Stimulated activated CD4-positive, alpha-beta T cell treated with anti-CD3 and anti-CD28 coated beads, Interleukin-2, amount 100 ng/mL, for 4 hours (primary cell): ENCODE measurements at regions not wholly inside any gene's neighbourhood (a gene's known extent, or its start where the extent isn't known, plus 50 kb on each side); places are given as distances from the start of the nearest gene placed in this dataset.
"Not testable (repeated sequence)": the region's sequence is repeated elsewhere in the genome, so short reads cannot be mapped to it uniquely, and the experiment has no call there.

Source experiments
- DNase-seq: peaks from one replicate; pipeline ENCODE4 v3.0.0-alpha.2; 2020; ENCODE audit warnings: low read depth

DNA sequence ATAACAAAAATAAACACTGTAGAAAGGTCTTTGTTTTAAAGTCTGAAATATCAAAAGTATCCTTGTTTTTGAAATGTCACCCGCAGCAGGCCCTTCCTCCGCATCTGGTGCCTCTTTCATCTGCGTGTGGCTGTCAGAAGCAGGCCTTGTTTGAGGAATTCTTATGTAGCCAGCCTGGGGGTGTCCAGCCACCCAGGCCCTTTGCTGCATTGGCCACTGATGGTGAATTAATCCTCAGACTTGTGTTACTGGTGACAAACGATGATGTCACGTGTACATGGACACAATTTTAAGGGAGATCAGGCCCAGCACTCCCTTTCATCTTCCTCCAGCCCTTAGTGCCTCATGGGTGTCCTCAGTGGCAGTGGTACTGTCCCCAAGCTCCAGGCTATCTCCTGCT, 208.0 kb upstream of the GALNT2 start:
- no peak for DNase-seq

DNA sequence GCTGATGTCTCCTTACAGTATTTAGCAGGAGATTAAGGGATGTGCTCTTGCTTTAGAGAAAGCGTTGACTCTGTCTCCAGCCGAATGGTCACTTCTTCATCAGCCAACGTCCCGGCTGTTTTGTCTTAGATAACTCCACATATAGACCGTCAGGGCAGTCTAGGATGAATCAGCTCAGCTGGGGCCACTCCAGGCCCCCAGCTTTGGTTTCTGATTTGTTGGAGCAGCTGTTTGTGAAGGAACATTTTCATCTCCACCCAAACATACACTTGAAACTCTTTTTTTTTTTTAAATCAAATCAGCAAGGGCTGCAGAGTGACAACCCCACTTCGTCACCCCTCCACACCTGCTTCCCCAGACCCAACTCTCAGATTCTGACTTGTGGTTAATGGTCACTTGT, 206.1 kb upstream of the GALNT2 start:
- DNase-seq: no peak

DNA sequence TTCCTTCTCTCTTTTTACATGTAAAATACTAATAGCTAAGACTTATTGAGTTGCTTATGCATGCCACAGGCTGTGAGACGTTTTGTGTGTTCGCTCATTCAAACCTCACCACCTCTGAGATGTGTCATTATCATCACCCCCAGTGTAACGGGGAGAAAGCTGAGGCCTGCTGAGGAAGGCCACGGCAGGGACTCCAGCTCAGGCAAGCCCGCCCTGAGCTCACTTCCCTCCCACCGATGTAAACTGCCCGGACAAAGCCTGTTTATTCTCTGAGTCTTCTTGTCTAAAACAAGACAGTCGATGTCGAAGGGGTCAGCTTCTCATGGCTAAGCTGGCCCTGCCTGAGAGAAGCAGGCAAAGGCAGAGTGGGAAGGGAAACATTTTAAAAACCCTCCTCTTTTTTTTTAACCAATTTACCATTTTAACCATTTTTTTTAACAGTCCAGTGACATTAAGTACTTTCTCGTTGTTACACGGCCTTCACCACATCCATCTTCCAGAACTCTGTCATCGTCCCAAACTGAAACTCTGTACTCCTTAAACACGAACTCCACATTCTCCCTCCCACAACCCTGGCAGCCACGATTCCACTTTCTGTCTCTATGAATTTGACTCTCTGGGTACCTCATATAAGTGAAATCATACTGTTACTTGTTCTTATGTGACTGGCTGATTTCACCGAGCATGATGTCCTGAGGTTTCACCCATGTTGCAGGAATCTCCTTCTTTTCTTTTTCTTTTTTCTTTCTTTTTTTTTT, 204.8 kb upstream of the GALNT2 start:
- no peak for DNase-seq

DNA sequence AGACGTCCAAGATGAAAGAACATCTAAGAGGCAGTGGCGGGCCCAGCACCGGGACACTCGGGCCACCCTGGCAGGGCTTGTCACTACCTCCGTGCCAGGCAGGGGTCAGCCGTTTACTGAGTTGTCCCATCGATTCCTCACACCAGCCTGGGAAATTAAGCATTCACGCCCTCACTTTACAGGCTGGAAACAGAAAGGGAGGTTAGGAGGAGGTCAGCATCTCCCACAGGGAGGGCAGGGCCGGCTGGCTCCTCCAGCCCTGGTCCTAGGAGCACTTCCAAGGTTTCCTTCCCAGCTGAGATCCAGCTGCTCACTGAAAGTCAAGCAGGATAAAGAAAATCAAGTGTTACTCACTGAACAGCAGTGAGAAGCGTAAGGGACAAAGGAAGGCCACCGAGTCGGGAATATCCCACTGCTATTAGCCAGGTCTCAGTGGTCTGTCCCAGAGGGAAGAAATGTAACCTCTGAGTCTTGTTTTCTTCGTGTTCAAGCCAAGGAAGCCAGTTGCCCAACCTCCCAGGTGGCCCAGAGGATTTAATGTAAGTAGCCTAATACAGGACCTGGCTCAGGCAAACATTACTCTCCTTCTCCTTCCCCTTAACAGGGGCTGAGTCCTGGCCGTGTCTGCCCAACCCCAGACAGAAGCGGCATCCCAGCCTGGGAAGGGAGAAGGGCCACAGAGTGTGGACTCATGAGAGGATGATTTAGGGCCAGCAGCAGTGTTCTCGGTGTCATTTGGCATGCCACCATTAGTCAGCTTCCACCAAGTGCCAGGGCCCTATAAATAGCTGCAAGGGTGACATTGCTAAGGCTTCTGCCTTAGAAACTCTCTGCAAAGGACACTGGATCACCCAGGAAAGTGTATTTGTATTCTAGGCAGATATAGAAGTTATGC, 203.1 kb upstream of the GALNT2 start:
- DNase-seq: no peak

DNA sequence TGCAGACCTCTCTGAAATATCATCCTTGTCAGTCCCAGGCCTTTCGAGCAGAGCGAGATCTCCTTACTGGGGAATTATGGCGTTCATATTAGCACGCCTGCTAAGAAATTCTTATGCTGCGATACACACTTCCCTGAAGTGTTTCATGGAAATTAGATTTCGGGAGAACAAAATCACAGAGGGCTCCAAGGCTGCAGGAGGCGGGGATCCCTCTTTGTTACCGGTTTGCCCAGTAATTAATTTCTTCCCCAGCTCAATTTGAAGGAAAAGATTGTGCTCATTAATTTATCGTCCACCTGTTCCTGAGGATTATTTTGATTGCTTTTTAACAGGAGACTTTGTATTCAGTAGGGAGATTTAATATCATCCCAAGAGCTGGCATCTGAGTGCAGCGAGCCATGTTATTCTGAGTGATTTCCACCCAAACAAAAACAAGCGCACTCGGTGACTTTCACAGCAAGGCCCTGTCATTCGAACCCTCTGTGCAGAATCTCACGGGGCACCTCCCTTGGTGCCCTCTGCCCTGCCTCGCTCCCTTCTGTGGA, 202.3 kb upstream of the GALNT2 start:
- no peak for DNase-seq

DNA sequence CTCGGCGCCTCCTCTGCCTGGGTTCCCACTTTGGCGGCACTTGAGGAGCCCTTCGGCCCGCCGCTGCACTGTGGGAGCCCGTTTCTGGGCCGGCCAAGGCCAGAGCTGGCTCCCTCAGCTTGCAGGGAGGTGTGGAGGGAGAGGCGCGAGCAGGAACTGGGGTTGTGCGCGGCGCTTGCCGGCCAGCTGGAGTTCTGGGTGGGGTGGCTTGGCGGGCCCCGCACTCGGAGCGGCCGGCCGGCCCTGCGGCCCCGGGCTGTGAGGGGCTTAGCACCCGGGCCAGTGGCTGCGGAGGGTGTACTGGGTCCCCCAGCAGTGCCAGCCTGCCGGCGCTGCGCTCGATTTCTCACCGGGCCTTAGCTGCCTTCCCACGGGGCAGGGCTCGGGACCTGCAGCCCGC, 201.7 kb upstream of the GALNT2 start:
- DNase-seq: not testable (repeated sequence)

DNA sequence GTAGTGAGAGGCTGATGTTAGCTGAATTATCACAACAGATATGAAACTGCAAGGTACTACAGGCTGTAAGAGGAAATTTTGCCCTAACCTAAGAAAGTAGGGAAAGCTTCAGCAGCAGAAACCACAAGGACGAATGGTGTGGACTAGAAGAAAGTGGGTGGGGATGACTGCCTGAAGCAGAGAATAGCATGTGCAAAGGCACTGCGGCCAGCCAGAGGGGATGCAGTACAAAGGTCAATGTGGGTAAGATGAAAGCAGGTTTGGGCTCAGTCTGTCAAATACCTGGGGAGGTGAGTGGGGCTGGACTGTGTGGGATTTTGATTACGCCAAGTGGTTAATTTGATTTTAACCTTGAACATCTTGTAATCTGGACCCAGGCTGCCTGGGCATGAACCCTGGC, 199.3 kb upstream of the GALNT2 start:
- no peak for DNase-seq

DNA sequence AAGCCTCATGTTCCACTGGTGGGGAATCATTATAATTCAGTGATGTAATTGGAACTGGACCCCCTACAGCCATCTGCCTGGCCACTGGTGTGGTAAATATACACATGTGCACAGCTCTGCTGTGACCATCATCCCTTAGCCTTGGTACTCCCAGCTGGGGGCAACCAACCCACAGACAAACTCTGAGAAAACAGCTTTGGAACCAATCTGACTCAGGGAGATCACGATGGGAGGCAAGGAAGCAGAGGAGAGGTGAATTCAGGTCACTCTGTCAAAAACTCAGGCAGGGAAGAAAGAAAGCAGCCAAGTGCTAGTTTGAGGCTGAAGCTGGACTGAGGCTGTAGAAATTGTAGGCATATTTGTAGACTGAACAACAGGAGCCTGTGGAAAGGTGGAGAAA, 197.8 kb upstream of the GALNT2 start:
- no peak for DNase-seq

DNA sequence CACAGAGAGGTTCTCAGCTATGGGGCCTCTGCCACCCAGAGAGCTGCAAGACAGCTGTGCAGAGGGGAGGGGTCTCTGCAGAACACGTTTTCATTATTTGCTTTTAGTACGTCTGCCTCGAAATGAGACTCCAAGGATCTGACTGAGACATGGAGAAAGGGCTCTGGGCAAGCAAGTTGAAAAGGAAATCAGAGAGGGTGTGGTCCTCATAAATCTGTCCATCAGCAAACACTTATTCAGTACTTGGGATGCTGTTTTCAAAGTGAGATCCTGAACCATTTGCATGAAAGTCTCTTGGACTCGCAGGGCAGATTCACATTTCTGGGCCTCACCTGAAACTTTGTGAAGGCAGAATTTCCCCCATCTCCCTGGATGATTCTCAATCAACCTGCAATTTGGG, 197.4 kb upstream of the GALNT2 start:
- no peak for DNase-seq

DNA sequence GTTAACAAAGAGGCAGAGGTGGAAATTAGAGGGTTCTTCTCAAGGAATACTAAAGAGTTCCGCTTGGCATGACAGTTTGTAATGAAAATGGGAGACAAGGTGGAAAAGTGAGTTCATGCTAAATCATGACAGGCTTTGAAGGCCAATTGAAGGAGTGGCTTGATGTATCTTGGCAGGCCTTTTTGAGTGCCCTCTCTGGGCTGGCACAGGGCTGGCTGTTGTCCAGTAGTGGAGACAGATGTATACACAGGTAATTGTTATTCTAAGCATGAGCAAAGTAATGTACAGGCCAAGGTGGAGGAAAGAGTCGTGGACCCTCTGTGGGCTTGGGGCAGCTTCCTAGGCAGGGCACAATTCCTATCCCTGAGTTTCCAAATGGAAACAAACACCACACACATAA, 196.7 kb upstream of the GALNT2 start:
- no peak for DNase-seq

DNA sequence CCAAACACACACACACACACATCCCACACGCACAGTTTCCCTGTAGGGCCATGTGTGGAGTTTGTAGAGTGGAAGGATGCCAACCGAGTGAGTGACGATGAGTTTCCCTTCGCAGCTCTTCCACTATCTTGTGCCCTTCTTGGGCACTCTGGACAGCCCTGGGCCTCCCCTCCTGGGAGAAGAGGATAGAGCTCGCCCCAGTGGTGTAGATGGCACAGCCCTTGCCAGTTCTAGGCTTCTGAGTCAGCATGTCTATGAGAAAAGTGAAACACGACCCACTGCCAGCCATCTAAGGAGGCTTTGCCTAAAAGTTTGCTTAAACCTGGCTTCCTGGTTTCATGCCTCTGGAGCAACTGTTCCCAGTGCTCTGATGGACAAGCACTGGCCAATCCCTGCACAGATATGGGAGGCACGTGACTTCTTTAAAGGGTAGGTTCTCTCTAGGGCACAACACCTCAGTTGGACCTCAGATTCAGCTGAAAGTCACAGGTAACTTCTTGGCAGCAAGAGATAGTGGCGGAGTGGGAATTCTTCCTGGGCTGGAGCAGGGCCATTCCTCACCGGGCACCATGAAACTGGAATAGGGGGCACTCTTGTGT, 195.9 kb upstream of the GALNT2 start:
- DNase-seq: no peak

DNA sequence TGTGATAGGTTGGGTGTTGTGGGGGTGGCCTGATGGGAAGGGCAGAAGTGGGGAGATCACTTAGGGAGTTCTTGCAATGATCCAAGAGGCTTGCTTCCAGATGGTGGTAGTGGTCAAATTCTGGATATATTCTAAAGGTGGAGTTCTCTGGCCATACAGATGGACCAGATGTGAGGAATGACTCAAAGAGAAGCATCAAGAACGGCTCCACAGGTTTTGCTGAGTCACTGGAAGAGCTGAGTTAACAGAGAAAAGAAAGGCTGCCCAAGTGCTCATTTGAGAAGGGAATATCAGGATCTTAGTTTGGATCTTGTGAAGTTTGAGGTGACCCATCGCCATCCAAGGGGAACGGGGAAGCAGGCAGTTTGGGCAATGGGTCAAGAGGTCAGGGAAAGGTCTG, 192.9 kb upstream of the GALNT2 start:
- no peak for DNase-seq

DNA sequence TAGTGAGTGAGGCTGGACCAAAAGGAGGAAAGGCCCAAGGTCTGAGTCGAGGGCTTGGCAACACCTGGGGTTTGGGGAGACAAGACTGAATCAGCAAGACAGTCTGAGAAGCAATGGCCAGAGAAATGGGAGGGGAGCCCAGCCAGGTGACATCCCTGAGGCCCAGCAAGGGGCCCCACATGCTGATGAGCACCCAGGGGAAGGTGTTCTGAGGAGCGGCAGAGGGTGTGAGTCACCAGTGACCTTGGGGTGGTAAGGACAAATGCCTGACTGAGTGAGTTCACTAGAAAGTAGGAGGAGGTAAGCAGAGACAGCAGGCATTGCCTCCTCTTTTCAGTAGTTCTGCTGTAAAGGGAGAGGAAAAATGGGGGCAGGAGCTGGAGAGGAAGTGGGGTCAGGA, 192.4 kb upstream of the GALNT2 start:
- DNase-seq: no peak

DNA sequence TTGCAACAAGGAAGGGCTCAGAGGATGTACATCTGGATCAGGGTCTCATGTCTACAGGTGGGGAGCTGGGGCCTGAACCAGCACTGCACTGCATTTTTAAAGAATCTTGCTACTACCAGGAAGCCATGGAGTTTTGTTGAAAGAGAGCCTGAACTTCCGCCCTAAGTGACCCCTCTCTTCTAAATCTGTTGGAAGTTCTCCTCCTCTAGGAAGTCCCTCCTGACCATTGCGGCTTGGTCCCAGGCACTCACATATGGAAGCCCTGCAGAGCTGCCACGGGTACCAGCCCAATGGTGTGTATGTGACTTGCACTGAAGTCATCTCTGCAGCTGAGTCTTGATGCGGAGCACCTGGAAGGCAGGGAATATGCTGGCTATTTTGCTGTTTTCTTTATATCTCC, 192.0 kb upstream of the GALNT2 start:
- no peak for DNase-seq

DNA sequence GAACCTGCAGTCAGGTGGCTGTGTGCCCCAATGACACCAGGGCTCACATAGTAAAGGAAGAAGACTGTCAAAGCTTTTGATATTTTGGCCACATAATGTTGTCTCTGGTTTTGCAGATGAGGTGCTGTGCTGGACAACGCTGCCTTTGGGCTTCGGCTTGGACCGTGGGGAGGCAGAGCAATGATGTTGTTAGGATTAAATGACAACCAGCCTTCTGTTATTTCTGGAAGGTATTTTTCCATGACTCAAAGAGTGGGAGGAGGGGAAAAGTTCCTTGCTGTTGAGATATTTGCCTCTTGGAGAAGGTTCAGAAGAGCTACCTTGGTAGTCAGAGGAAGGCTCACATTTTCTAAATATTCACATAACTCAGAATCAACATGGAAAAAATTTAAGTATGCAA, 187.3 kb upstream of the GALNT2 start:
- no peak for DNase-seq

DNA sequence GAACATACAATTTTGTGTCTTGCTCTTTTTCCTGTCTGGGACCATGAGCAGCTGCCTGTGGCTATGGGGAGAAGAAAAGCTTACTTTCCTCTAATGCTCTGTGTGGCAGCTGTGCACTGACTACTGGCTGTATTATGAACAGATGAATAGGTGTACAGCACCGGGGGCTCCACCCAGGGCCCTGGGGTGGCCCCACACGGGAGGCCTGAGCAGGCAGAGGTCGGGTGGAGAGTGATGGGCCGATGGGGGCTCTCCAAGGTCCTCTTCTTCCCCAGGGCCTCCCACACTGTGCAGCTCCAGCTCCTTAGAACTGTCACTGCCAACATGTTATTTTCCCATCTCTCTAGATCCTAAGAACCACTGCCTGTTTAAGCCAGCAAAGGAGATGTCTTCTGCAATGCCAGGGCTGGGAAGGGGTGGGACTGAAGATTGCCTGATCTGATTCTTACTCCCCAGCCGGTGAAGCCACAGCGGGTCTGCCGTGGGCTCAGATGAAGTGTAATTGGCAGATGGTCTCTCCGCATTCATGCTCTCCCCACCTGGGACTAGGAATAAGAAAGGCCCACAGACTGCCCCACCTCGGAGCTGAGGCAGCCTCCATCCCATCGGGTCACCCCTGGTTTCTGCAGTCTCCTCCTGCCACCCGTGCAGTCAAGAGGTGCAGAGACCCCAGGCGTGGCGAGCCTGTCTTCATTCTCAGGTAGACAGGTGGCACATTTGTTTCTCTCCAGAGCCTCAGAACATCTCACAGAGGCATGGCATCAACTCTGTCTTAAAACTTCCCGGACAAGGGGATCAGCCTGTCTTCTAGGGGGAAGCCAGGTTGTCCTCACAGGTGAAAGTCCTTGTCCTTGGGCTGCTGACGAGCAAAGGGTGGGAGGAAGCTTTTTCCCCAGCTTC, 186.5 kb upstream of the GALNT2 start:
- DNase-seq: no peak

DNA sequence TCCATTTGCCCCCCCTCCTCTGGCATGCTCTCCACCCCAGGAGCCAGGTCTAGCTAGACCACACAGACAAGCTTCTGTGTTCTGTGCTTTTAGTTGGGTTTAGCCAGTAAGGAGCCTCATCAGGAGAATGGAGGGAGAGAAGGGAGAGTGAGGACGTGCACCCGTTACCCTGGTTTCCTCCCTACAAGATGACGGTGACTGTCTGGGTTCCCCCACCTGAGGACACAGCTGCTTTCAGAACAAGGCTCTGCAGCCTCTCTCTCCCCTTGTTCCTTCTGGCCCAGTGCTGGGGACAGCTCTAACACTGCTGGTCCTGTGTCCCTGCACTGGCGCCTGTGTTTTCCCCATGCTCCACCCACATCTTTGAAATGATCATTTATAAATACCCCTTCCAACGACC, 184.4 kb upstream of the GALNT2 start:
- DNase-seq: no peak

DNA sequence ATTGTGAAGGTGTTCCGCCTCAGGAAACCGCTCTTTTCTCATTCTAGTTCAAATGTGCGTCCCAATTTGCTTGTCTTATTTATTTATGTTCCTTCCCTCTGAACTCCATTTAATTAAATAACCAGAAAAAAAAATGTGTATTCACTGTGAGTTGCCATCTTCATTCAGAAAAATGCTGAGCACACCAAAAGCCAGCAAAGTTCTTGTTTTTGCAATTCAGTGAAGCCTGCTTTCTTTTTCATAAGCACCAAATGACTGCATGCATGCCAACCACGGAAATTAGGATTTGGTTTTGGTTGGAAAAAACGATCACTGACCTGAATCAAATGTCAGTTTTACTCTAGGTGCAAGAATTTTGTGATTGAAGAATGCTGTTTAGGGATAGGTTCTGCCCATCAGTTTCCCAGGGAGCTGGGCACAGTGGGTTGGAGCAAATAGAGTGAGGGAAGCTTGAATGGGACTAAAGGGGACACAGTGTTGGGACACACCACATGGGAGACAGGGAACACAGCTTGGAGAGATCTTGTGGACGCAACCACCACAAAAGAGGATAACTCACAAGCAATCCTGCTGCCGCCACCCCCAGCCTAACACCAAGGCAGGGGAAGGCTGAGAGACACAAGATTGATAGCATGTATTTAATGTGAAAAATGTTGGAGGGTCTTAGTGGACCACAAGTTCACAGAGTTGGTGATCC, 183.4 kb upstream of the GALNT2 start:
- no peak for DNase-seq

DNA sequence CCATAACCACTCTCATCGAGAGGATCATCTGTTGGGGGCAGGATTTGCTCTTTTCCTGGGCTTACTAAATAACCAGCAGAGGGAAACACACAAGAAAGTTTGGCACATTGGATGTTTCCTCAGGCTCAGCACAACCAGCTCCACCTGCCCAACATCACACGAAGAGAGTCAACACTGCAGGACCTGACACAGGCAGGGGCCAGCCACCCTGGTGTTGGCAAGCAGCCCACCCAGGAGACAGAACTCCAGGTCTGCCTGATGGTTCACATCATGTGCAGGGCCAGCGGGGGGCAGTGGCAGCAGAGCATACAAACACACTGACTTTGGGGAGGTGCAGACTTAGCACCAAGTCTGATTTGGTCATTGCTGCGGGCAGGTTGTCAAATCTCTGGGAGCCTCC, 182.3 kb upstream of the GALNT2 start:
- DNase-seq: no peak

DNA sequence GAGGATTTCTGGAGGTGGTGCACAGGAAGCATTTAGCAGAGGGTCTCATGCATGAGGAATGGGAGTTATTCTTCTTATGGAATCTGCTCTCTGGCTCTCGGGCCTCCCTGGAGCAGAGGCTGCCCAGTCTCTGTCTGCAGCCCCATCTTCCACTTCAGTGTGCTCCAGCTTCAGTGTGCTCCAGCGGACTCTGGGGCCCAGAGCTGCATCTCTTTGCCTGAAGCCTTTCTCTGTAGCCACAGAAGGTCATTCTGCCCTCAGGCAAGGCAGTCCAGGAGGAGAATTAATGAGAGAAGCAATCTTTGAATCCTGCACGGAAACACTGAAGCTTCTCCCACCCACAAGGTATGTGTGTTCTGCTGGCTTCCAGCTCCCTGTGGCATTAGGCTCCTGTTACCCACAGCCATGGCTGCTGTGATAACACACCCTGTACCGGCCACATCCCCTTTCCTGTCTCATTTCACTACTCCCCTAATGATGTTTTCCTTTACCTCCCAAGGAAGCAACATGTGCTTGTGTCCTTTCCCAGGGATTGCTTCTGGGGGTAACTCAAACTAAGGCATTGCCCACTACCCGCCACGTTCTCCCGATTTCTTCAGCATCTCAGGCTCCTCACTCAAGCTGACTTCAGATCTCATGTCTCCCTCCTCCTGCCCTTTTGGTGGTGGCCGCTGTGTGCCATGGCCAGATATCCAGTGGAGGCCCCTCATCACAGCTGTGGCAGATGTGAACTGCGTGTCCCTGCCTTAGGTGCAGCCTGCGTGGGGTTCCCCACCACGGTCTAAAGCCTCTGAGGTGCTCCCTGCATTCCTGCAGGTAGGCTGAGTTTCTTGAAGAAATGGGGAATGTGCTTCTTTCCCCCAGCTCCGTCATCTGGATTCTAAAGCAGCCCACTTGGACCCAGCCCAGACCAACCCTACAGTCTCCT, 181.2 kb upstream of the GALNT2 start:
- no peak for DNase-seq
